GM21825 (cell line): ENCODE measurements at regions not wholly inside any gene's neighbourhood (a gene's known extent, or its start where the extent isn't known, plus 50 kb on each side); places are given as distances from the start of the nearest gene placed in this dataset.
"Not testable (repeated sequence)": the region's sequence is repeated elsewhere in the genome, so short reads cannot be mapped to it uniquely, and the experiment has no call there.

ENCODE experiments used
- ATAC-seq: cut with Tn5 transposase; IDR thresholded peaks from one replicate; pipeline ENCODE4 v1.9.1; 2021; ENCODE audit warnings: mild to moderate bottlenecking, moderate library complexity; ENCODE audit not compliant: unreplicated experiment

GRCh38 chr6:57708061-57708460 lies 390.6 kb downstream of the PRIM2 start:
- ATAC-seq = not testable (repeated sequence)

GRCh38 chr6:57722546-57722945 lies 405.1 kb downstream of the PRIM2 start:
- ATAC-seq = not testable (repeated sequence)

GRCh38 chr6:57723815-57724401 lies 406.5 kb downstream of the PRIM2 start:
- not testable (repeated sequence) for ATAC-seq

- not testable (repeated sequence) for ATAC-seq
Measured at GRCh38 chr6:57729407-57729806, 412.0 kb downstream of the PRIM2 start.

- ATAC-seq = not testable (repeated sequence)
Measured at GRCh38 chr6:57730726-57731125, 413.3 kb downstream of the PRIM2 start.

GRCh38 chr6:57747716-57748115 lies 430.3 kb downstream of the PRIM2 start:
- ATAC-seq = not testable (repeated sequence)

- ATAC-seq = not testable (repeated sequence)
Measured at GRCh38 chr6:57759850-57760249, 442.4 kb downstream of the PRIM2 start.

- ATAC-seq = not testable (repeated sequence)
Measured at GRCh38 chr6:57792720-57793397, 475.4 kb downstream of the PRIM2 start.

- not testable (repeated sequence) for ATAC-seq
Measured at GRCh38 chr6:57793398-57793762, 475.9 kb downstream of the PRIM2 start.

GRCh38 chr6:57799703-57800479 lies 482.5 kb downstream of the PRIM2 start:
- not testable (repeated sequence) for ATAC-seq

- not testable (repeated sequence) for ATAC-seq
Measured at GRCh38 chr6:57808581-57808980, 491.2 kb downstream of the PRIM2 start.

- not testable (repeated sequence) for ATAC-seq
Measured at GRCh38 chr6:57809454-57809853, 492.0 kb downstream of the PRIM2 start.

GRCh38 chr6:57813271-57814075 lies 496.0 kb downstream of the PRIM2 start:
- ATAC-seq = not testable (repeated sequence)

GRCh38 chr6:57815826-57816225 lies 498.4 kb downstream of the PRIM2 start:
- not testable (repeated sequence) for ATAC-seq

GRCh38 chr6:57821325-57821724 lies 503.9 kb downstream of the PRIM2 start:
- ATAC-seq = not testable (repeated sequence)

- ATAC-seq = not testable (repeated sequence)
Measured at GRCh38 chr6:57822448-57822847, 505.0 kb downstream of the PRIM2 start.

- no peak for ATAC-seq
Measured at GRCh38 chr6:57822896-57823358, 505.5 kb downstream of the PRIM2 start.

GRCh38 chr6:57837622-57838209 lies 520.3 kb downstream of the PRIM2 start:
- ATAC-seq = not testable (repeated sequence)

GRCh38 chr6:57841551-57841950 lies 524.1 kb downstream of the PRIM2 start:
- ATAC-seq = not testable (repeated sequence)

GRCh38 chr6:57853745-57854407 lies 536.4 kb downstream of the PRIM2 start:
- not testable (repeated sequence) for ATAC-seq
